Motor neuron (in vitro differentiated cells): ENCODE measurements at regions not wholly inside any gene's neighbourhood (a gene's known extent, or its start where the extent isn't known, plus 50 kb on each side); places are given as distances from the start of the nearest gene placed in this dataset.

Source experiments
- ATAC-seq, 8 experiments: fragments of 200-7000 bp; cut with Tn5 transposase; replicated peaks in 6 of 8; 2 replicates each; pipeline ENCODE4 v1.8.0; 2021; ENCODE audit warnings: mild to moderate bottlenecking in 8 of 8, moderate library complexity in 8 of 8
- H3K27ac ChIP-seq, 2 donors: fragments of 250-450 bp; sonication (Bioruptor Pico); 2 replicates each; pipeline ENCODE4 v1.9.0; 2021; ENCODE audit warnings: antibody characterized with exemption in 2 of 2, mild to moderate bottlenecking in 2 of 2, moderate library complexity in 1 of 2
- H3K4me1 ChIP-seq, 2 donors: fragments of 250-450 bp; sonication (Bioruptor Pico); replicated peaks in 1 of 2; 2 replicates each; pipeline ENCODE4 v1.6.1; 2021; ENCODE audit warnings: antibody characterized with exemption in 2 of 2, mild to moderate bottlenecking in 2 of 2, moderate library complexity in 1 of 2
- H3K4me3 ChIP-seq, 5 donors: fragments of 250-450 bp; sonication (Bioruptor Pico); 2 replicates each; pipeline ENCODE4 v1.9.0; 2021; ENCODE audit warnings: antibody characterized with exemption in 5 of 5, mild to moderate bottlenecking in 5 of 5, moderate library complexity in 4 of 5
- WGBS, 10 experiments: fragments of 450-650 bp; shearing (Covaris generic); methylation state at CpG; one replicate each; pipeline ENCODE4 v1.0.0; 2022; 5-methylcytosine and 5-hydroxymethylcytosine counted together
- in situ Hi-C, 9 experiments: fragments of 400-800 bp; cut with MboI; loops; one replicate each; pipeline ENCODE4 v1.15.0; 2021; ENCODE audit warnings: low sequenced_read_pairs in 9 of 9, low pct_unique_long_range_greater_than_20kb in 2 of 9; ENCODE audit not compliant: unreplicated experiment in 9 of 9

- peaks cover 0 to 7% of the 10 kb centered on the region in 2 donors for H3K4me1 ChIP-seq
These were observed 266.3 kb downstream of the FBXW7 start for GRCh38 chr4:152269448-152270191.

GRCh38 chr4:152267811-152268210, 268.1 kb downstream of the FBXW7 start:
- Histone ChIP-seq H3K4me3 (no peak overlapping the region), H3K4me1 (peaks cover 0 to 6% of the 10 kb centered on the region in 2 donors), H3K27ac (no peak overlapping the region)
- in situ Hi-C loops = no loop called here
- ATAC-seq = no peak
- 63 to 100% (median 85%) methylated on average over 1 to 3 of the region's 3 CpGs for WGBS, 10 experiments

More at GRCh38 chr4:152269448-152270191, 266.3 kb downstream of the FBXW7 start:
- Histone ChIP-seq H3K4me3 (no peak overlapping the region), H3K27ac (no peak overlapping the region)
- in situ Hi-C loops = no loop called here
- ATAC-seq = peak in 3 of 8 experiments; percentile 27 to 63 (median 28)
- WGBS, 10 experiments = 40 to 88% (median 77%) methylated on average over 2 to 9 of the region's 9 CpGs; no CpG with 5 or more reads in 2 of the 10 experiments

DNA sequence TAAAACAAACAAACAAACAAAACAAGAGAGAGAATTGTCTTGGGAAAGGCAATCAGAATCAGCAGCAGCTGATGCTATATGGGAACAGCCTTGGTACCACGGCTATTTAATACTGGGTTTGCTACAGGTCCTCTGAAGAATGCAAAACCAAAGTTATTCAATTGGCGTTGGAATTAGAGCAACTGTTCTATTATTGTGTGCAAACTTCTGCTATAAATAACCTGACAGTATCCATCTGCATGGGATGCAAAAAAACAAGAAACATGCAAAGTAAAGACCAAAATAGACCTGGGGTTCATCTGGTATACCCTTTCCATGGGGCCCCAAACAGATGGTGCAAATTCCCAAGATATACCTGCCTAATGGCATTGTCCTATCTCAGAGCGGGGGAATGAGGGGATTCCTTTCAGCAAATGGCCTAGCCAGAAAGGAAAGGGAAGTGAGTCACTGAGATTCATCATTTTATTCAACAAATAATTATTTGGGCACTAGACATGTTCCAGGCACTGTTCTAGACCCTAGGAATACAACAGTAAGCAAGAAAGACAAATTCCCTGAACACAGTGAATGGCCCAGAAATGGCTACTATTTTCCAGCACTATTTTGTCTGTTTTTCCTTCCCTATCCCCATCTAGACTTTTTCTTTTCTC, 268.9 kb downstream of the FBXW7 start:
- Histone ChIP-seq H3K27ac (no peak overlapping the region), H3K4me1 (peaks cover 0 to 6% of the 10 kb centered on the region in 2 donors), H3K4me3 (no peak overlapping the region)
- in situ Hi-C loops = no loop called here
- 0 to 100% (median 95%) methylated on average over 1 to 3 of the region's 3 CpGs; no CpG with 5 or more reads in 2 of the 10 experiments for WGBS, 10 experiments
- no peak for ATAC-seq

DNA sequence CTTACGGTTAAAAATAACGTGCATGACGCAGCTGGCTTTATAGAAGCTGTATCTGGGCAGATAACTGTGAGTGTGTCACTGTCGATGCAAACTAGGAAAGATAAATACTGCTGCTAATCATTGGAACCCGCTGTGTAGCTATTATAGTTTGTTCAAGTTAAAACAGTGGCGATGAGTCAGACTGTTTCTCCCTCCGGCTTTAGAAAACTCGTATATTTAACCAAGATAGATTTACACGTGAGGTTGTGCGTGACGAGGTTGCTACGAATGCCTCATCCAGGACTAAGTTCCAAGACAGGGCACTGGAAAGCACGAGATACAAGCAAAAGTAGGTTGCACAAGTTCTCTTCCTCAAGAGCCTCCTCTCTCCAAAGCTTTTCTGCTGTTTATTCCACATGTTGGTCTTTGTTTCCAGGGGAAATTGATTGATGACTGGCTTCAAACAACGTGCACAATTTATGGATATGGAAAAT, 270.7 kb downstream of the FBXW7 start:
- Histone ChIP-seq H3K27ac (no peak overlapping the region), H3K4me1 (peaks cover 0 to 6% of the 10 kb centered on the region in 2 donors), H3K4me3 (no peak overlapping the region)
- WGBS, 10 experiments = 22 to 86% (median 63%) methylated on average over 2 to 14 of the region's 14 CpGs; no CpG with 5 or more reads in 1 of the 10 experiments
- ATAC-seq = peak in 6 of 8 experiments; percentile 81 to 93 (median 90)
- in situ Hi-C loops = no loop called here

DNA sequence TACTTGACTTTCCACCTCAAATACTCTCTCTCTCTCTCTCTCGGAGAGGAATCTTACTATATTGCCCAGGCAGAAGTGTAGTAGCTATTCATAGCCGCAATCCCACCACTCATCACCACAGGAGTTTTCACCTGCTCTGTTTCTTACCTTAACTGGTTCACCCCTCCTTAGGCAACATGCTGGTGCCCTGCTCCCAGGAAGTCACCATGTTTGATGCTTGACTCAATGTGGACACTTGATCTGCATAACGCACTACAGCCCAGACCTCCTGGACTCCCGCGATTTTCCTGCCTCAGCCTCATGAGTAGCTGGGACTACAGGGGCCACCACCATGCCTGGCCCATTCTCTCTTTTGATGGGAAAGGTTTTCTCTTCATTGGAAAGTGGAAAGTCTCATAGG, 271.8 kb downstream of the FBXW7 start:
- Histone ChIP-seq H3K4me3 (no peak overlapping the region), H3K4me1 (peaks cover 0 to 6% of the 10 kb centered on the region in 2 donors), H3K27ac (no peak overlapping the region)
- in situ Hi-C loops = no loop called here
- 86 to 100% (median 97%) methylated on average over 1 to 5 of the region's 5 CpGs; no CpG with 5 or more reads in 2 of the 10 experiments for WGBS, 10 experiments
- no peak for ATAC-seq

DNA sequence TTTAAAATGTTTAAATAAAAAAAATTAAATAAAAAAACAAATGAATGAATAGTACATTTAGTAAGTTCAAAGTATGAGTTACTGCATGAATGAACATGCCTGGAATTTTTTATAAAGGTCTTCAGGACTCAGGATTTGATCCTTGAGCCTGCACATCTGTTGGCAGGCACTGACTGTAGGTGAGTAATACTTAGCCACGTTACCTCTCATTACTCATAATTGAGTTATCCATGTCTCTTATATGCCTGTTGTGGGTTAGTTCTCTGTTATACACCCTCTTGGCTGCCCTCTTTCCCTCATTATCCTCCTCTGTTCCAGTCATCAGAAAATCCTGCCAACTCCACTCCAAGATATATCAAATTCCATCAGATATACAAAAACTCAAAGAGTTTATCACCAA, 276.0 kb downstream of the FBXW7 start:
- peak in 1 of 8 experiments; percentile 12 for ATAC-seq
- no peak overlapping the region for H3K4me3 ChIP-seq
- H3K4me1 ChIP-seq = peaks cover 5 to 8% of the 10 kb centered on the region in 2 donors
- H3K27ac ChIP-seq = no peak overlapping the region
- in situ Hi-C loops = no loop called here
- WGBS, 10 experiments = 27 to 100% (median 100%) methylated on average over 1 of the region's 1 CpG; no CpG with 5 or more reads in 7 of the 10 experiments

- peak in 5 of 8 experiments; percentile 35 to 95 (median 53) for ATAC-seq
- WGBS, 10 experiments = 0 to 100% (median 69%) methylated on average over 1 to 6 of the region's 8 CpGs; no CpG with 5 or more reads in 2 of the 10 experiments
These were observed 276.8 kb downstream of the FBXW7 start for GRCh38 chr4:152258804-152259708.

DNA sequence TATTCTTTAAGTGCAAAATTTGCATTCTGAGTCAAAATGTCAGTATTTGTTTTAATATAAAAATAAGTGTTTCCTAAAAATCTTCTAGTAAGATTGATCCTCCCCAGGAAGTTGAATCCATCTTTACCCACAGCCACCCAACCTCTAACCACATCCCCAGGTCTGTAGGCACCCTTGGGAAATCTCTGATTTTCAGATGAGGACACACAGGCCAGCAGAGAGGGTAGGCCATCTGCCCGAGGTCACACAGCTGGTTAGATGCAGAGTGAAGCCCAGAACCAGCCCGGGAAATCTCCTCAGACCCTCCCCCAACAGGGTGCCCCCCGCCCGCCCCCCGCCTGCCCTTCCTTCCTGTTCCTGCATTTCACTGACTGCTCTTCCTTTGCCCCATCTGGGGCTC, 277.5 kb downstream of the FBXW7 start:
- no peak overlapping the region for H3K27ac ChIP-seq
- in situ Hi-C loops = no loop called here
- H3K4me1 ChIP-seq = peaks cover 5 to 8% of the 10 kb centered on the region in 2 donors
- no peak for ATAC-seq
- WGBS, 10 experiments = 0 to 43% methylated on average over 1 of the region's 5 CpGs; no CpG with 5 or more reads in 8 of the 10 experiments
- no peak overlapping the region for H3K4me3 ChIP-seq

More at GRCh38 chr4:152258804-152259708, 276.8 kb downstream of the FBXW7 start:
- H3K4me1 ChIP-seq = peaks cover 5 to 8% of the 10 kb centered on the region in 2 donors
- in situ Hi-C loops = no loop called here
- no peak overlapping the region for H3K27ac ChIP-seq
- no peak overlapping the region for H3K4me3 ChIP-seq

DNA sequence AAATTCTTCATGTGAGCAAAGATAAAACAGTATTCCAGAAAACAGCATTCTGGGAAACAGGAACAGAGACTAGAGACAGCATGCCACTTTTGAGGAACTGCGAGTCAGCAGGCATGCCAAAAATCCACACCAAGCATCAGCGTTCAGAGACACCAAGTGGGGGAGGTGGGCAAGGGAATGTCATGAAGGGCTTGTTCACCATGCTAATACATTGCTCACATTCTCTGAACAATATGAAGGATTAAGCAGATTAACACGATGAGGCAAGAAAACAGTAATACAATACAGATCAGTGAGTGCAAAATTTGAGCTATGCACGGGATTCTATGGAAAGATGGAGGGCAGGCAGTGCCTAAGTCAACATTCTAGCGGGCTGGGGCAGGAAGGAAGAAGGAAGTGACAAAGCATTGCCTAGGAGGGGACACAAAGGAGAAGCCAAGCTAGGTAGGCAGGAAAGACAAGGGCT, 278.3 kb downstream of the FBXW7 start:
- peaks cover 5 to 8% of the 10 kb centered on the region in 2 donors for H3K4me1 ChIP-seq
- in situ Hi-C loops = no loop called here
- no peak overlapping the region for H3K4me3 ChIP-seq
- ATAC-seq = peak in 1 of 8 experiments; percentile 78
- H3K27ac ChIP-seq = no peak overlapping the region
- WGBS, 10 experiments = 4 to 90% (median 71%) methylated on average over 1 to 5 of the region's 5 CpGs

GRCh38 chr4:152256996-152257395, 278.9 kb downstream of the FBXW7 start:
- Histone ChIP-seq H3K4me1 (peaks cover 5 to 8% of the 10 kb centered on the region in 2 donors), H3K27ac (no peak overlapping the region), H3K4me3 (no peak overlapping the region)
- in situ Hi-C loops = no loop called here
- no peak for ATAC-seq
- 67 to 100% (median 76%) methylated on average over 1 to 3 of the region's 3 CpGs; no CpG with 5 or more reads in 4 of the 10 experiments for WGBS, 10 experiments

DNA sequence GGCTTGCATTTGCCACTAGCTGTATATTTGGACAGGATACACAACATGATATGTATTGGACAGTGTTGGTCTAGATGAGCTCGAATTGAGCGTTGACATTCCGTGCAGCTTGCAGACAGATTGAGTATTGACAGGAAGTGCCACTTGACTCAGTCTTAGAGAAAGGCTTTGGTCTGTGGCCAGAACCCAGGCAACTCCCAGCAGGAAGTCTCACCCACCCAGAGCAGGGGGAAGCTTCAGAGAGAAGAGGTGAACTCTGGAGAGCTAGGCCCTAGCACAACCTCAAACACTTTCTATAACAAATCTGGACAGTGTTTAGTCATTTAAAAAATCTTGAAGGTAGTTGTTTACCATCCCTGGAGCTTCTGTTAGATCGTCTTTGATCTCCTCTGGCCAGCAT, 280.5 kb downstream of the FBXW7 start:
- H3K27ac ChIP-seq = no peak overlapping the region
- WGBS, 10 experiments = 0 to 97% (median 68%) methylated on average over 3 to 4 of the region's 4 CpGs; no CpG with 5 or more reads in 2 of the 10 experiments
- peak in 2 of 8 experiments; percentile 6 to 34 for ATAC-seq
- H3K4me1 ChIP-seq = peaks cover 5 to 8% of the 10 kb centered on the region in 2 donors
- in situ Hi-C loops = no loop called here
- H3K4me3 ChIP-seq = no peak overlapping the region

- 67 to 100% (median 90%) methylated on average over 1 to 6 of the region's 9 CpGs for WGBS, 10 experiments
- ATAC-seq = no peak
These were observed 287.5 kb downstream of the FBXW7 start for GRCh38 chr4:152248347-152248746.

More at GRCh38 chr4:152248347-152248746, 287.5 kb downstream of the FBXW7 start:
- H3K4me1 ChIP-seq = peaks cover 0 to 14% of the 10 kb centered on the region in 2 donors
- no peak overlapping the region for H3K27ac ChIP-seq
- no peak overlapping the region for H3K4me3 ChIP-seq
- in situ Hi-C loops = no loop called here
